OCI-LY7 (cell line): ENCODE measurements at regions not wholly inside any gene's neighbourhood (a gene's known extent, or its start where the extent isn't known, plus 50 kb on each side); places are given as distances from the start of the nearest gene placed in this dataset.

Experiments
- EZH2phosphoT487 ChIP-seq: fragments of 200-600 bp; sonication (generic); IDR thresholded peaks from 2 replicates; pipeline ENCODE4 v1.6.1; 2018; ENCODE audit warnings: low read depth, borderline replicate concordance, mild to moderate bottlenecking, mixed run types, antibody characterized with exemption, low read length, moderate library complexity, mixed read lengths
- TF ChIP-seq, protein P1 (sequence below): fragments of 200-600 bp; sonication (generic); conservative IDR thresholded peaks from 2 replicates; pipeline ENCODE4 v1.5.1; 2014; ENCODE audit warnings: mild to moderate bottlenecking, antibody characterized with exemption, low read length, moderate library complexity, mixed read lengths

DNA sequence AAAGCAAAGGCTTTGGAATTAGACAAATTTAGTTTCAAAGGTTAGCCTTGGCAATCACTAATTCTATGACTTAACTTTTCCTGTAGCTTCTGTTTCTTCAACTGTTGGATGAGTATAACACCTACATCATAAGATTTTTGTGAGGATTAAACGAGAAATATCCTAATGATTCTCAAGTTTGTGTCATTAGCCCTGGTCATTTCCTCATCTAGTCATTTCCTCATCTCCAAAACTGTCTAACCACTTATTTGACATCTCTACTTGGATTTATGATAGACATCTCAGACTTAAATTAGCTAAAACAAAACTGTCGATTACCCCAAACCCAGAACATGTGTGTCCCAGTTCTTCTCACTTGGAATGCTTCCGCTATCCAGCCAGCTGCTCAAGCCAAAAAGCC lies 80.2 kb upstream of the CHODL start:
- TF ChIP-seq, protein P1, sequence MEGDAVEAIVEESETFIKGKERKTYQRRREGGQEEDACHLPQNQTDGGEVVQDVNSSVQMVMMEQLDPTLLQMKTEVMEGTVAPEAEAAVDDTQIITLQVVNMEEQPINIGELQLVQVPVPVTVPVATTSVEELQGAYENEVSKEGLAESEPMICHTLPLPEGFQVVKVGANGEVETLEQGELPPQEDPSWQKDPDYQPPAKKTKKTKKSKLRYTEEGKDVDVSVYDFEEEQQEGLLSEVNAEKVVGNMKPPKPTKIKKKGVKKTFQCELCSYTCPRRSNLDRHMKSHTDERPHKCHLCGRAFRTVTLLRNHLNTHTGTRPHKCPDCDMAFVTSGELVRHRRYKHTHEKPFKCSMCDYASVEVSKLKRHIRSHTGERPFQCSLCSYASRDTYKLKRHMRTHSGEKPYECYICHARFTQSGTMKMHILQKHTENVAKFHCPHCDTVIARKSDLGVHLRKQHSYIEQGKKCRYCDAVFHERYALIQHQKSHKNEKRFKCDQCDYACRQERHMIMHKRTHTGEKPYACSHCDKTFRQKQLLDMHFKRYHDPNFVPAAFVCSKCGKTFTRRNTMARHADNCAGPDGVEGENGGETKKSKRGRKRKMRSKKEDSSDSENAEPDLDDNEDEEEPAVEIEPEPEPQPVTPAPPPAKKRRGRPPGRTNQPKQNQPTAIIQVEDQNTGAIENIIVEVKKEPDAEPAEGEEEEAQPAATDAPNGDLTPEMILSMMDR = no peak
- no peak for TF ChIP-seq EZH2phosphoT487
